Activated CD8-positive, alpha-beta T cell treated with anti-CD3 and anti-CD28 coated beads for 36 hours (primary cell): ENCODE measurements at regions not wholly inside any gene's neighbourhood (a gene's known extent, or its start where the extent isn't known, plus 50 kb on each side); places are given as distances from the start of the nearest gene placed in this dataset.

ENCODE experiments used
- ATAC-seq: fragments of 200-7000 bp; cut with Tn5 transposase; one replicate; pipeline ENCODE4 v1.10.0; 2021; ENCODE audit warnings: mild to moderate bottlenecking, moderate library complexity
- CTCF ChIA-PET: fragments of 350-600 bp; sonication (Branson Sonifier 250); formaldehyde crosslinking; loops from one replicate; lab custom pipeline; 2021; ENCODE audit warnings: antibody characterized with exemption; lab: Charles Lee
- POLR2A ChIA-PET: fragments of 350-600 bp; sonication (Branson Sonifier 250); formaldehyde crosslinking; loops from one replicate; lab custom pipeline; 2021; ENCODE audit warnings: antibody characterized with exemption; lab: Charles Lee
- DNase-seq: peaks from one replicate; pipeline ENCODE4 v3.0.0-alpha.2; 2020
- H3K27ac Mint-ChIP-seq: one replicate; pipeline ENCODE4 v1.8.0; 2021; ENCODE audit warnings: mild to moderate bottlenecking, mixed read lengths
- H3K27me3 Mint-ChIP-seq: one replicate; pipeline ENCODE4 v1.8.0; 2021; ENCODE audit warnings: mixed read lengths
- H3K36me3 Mint-ChIP-seq: one replicate; pipeline ENCODE4 v1.8.0; 2021; ENCODE audit warnings: low read depth, mixed read lengths
- H3K4me1 Mint-ChIP-seq: one replicate; pipeline ENCODE4 v1.8.0; 2021; ENCODE audit warnings: low read depth, mixed read lengths
- H3K4me3 Mint-ChIP-seq: one replicate; pipeline ENCODE4 v1.8.0; 2021; ENCODE audit warnings: mild to moderate bottlenecking, moderate library complexity, mixed read lengths
- H3K9me3 Mint-ChIP-seq: one replicate; pipeline ENCODE4 v1.8.0; 2021; ENCODE audit warnings: mixed read lengths
- intact Hi-C: fragments of 100-400 bp; cut with micrococcal nuclease; formaldehyde crosslinking; loops from one replicate; pipeline ENCODE4 v1.10.0; 2022
- TF ChIP-seq, protein P1 (sequence below): fragments of 200-600 bp; IDR thresholded peaks from one replicate; pipeline ENCODE4 v1.8.0; 2022; ENCODE audit warnings: antibody characterized with exemption, mild to moderate bottlenecking

DNA sequence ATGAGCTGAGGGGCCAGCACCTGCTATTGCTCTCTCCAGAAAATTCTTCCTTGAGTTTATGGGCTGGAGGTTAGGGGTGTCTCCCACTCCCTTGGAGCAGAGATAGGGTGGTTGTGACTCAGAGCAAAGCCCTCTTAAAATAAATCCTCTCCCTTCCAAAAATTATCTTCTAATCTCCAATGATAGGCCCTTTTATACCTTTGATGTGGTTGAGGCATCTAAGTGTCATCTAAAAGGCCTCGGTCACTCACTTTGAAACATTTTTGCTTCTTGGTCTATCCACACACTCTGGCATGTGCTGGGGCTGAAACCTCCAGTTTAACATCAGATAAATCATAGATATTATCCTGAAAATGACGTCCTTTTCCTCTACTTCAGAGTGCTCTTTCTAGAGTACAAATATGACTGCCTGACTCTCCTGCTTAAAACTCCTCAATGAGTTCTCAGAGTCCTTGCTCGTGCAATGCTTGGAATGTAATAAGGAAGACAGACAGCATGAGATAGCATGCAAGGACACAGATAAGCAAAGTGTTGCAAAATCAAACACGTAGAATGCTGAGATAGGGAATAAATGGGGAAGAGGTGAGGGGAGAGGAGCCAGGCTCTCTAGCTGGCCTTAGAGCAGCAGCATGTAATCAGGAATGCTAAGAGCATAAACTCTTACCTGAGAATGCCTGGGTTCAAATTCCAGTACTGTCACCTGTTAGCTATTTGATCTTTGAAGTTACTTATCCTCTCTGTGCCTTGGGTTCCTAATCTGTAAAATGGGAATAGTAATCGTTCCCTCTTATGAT, 374.1 kb upstream of the CITED2 start:
- H3K27me3 Mint-ChIP-seq, result peaks cover 1% of the 10 kb centered on the region
- no peak overlapping the region for H3K27ac Mint-ChIP-seq
- CTCF ChIA-PET, result no interaction called here
- TF ChIP-seq, protein P1, sequence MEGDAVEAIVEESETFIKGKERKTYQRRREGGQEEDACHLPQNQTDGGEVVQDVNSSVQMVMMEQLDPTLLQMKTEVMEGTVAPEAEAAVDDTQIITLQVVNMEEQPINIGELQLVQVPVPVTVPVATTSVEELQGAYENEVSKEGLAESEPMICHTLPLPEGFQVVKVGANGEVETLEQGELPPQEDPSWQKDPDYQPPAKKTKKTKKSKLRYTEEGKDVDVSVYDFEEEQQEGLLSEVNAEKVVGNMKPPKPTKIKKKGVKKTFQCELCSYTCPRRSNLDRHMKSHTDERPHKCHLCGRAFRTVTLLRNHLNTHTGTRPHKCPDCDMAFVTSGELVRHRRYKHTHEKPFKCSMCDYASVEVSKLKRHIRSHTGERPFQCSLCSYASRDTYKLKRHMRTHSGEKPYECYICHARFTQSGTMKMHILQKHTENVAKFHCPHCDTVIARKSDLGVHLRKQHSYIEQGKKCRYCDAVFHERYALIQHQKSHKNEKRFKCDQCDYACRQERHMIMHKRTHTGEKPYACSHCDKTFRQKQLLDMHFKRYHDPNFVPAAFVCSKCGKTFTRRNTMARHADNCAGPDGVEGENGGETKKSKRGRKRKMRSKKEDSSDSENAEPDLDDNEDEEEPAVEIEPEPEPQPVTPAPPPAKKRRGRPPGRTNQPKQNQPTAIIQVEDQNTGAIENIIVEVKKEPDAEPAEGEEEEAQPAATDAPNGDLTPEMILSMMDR, result no peak
- intact Hi-C loops, result no loop called here
- no peak for ATAC-seq
- no peak overlapping the region for H3K4me3 Mint-ChIP-seq
- POLR2A ChIA-PET, result no interaction called here
- no peaks in the 10 kb centered on the region for H3K4me1 Mint-ChIP-seq
- DNase-seq, result no peak
- no peaks in the 10 kb centered on the region for H3K9me3 Mint-ChIP-seq
- no peaks in the 10 kb centered on the region for H3K36me3 Mint-ChIP-seq

DNA sequence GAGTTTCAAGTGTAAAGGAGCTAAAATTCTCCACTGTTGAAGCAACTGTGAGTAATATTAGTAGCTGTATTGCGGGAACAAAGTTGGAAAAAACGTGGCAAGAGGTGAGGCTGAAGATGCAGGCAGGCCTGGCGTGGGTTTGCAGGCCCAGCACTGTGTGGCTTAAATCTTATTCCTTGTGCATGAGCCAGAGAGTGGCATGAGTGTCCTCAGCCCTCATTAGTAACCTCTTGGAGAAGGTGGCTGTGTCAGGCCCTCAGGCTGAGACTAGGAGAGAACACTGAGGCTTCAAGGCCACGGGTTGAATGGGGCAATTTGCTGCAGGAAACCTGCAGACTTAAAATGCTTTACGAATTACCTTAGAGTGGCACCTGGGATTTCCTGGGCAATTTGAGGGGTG, 372.7 kb upstream of the CITED2 start:
- Mint-ChIP-seq H3K27ac (no peak overlapping the region), H3K36me3 (no peaks in the 10 kb centered on the region), H3K27me3 (peaks cover 3% of the 10 kb centered on the region), H3K4me1 (no peaks in the 10 kb centered on the region), H3K9me3 (no peaks in the 10 kb centered on the region), H3K4me3 (no peak overlapping the region)
- TF ChIP-seq, protein P1, result no peak
- ChIA-PET POLR2A (no interaction called here), CTCF (no interaction called here)
- intact Hi-C loops, result no loop called here
- ATAC-seq (no peak), DNase-seq (no peak)

DNA sequence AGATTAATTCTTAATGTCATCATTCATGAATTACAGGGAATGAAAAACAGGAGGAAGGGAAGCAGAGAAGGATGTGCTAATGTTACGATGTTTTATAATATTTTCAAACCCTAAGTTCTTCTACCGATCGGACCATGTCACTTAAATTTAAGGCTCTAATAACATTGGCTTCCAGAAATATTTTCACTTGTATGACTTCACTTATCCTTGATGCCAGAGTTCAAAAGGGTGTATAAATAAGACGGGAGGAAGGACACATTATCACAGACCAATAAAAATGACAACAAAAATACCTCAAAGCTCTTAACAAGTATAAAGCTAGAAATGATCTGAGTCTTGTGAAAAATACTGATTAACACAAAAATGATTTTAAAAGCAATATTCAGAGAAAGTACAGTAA, 370.4 kb upstream of the CITED2 start:
- intact Hi-C loops, result no loop called here
- DNase-seq (no peak), ATAC-seq (no peak)
- Mint-ChIP-seq H3K36me3 (no peaks in the 10 kb centered on the region), H3K4me1 (no peaks in the 10 kb centered on the region), H3K4me3 (no peak overlapping the region), H3K9me3 (no peaks in the 10 kb centered on the region), H3K27me3 (peaks cover 5% of the 10 kb centered on the region), H3K27ac (no peak overlapping the region)
- POLR2A ChIA-PET, result no interaction called here
- TF ChIP-seq, protein P1, result no peak
- CTCF ChIA-PET, result no interaction called here

DNA sequence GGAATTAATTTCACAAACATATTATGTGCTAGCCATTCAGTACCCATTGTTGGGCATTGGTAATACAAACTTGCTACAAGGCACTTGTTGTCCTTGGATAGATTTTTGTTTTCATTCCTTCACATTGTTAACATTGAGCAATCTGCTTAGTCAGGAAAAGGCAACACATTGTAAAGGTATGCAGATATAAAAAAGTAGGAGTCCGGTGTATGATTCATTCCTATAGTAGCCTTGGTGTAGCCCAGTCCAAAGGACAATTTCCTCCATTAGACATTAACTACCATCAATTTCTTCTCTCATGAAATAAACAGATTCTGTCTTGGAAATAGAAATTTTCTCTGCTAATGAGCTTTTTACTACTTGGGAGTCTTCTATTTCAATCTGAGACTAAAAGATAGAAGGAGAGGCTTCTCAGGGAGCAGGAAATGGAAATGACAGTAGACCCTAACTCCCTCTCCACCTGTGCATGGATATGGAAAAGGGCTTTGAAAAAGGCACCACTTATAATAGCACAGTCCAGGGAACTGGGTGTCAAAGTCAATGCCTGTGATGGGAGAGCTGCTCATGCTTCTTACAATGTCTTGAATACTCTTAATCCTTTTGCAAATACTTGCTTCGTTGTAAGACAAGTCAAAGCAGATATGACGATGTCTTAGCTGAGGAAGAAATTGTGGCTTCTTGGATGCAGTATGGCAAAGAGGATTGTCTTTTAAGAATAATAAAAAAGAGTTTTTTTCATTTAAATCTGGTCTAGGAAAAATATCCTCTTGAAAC, 369.4 kb upstream of the CITED2 start:
- ATAC-seq, result no peak
- DNase-seq, result no peak
- Mint-ChIP-seq H3K27ac (no peak overlapping the region), H3K4me3 (no peak overlapping the region), H3K27me3 (peaks cover 5% of the 10 kb centered on the region), H3K4me1 (no peaks in the 10 kb centered on the region), H3K9me3 (no peaks in the 10 kb centered on the region), H3K36me3 (no peaks in the 10 kb centered on the region)
- intact Hi-C loops, result no loop called here
- ChIA-PET CTCF (no interaction called here), POLR2A (no interaction called here)
- TF ChIP-seq, protein P1, result no peak

DNA sequence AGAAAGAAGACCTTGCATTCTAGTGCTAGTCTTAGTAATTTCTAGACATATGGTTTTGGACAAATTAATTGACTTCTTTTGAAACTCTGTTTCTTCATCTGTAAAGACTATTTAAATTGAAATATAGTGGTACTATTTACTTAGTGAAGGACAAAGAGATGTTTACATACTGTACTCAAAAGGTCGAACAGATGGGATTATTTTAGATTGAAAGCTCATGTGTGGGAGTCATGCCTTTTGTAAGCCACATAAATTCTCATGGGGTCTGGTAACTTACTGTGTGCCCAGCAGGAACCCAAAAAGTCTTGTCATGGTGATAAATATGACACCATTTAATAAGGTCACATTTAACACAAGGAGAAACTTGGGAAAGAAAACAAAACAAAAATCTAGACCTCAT, 368.2 kb upstream of the CITED2 start:
- no peak for ATAC-seq
- TF ChIP-seq, protein P1, result no peak
- no peaks in the 10 kb centered on the region for H3K36me3 Mint-ChIP-seq

More for the DNA sequence above, 368.2 kb upstream of the CITED2 start:
- intact Hi-C loops, result no loop called here
- no peak overlapping the region for H3K4me3 Mint-ChIP-seq
- POLR2A ChIA-PET, result no interaction called here
- CTCF ChIA-PET, result no interaction called here
- no peaks in the 10 kb centered on the region for H3K9me3 Mint-ChIP-seq
- H3K4me1 Mint-ChIP-seq, result no peaks in the 10 kb centered on the region
- no peak overlapping the region for H3K27ac Mint-ChIP-seq
- peaks cover 5% of the 10 kb centered on the region for H3K27me3 Mint-ChIP-seq
- DNase-seq, result no peak
